ENCODE measurements at regions not wholly inside any gene's neighbourhood (a gene's known extent, or its start where the extent isn't known, plus 50 kb on each side); places are given as distances from the start of the nearest gene placed in this dataset.

DNA sequence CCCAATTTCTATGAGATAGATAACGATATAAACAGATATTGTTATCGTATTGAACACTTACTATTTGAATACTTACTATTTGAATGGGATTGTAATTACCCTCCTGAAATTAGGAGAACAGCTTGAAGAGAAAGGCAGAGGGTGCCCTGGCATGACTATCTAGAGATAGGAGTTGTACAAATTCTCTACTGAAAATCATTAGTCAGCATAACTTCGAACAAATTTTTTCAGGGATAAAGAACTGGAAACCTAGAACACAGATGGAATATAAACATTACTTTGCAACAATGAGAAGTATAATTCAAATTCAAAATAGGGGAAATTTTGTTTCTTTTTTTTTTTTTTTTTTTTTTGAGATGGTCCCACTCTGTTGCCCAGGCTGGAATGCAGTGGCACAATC is 1096.8 kb downstream of the C4orf33 start:
- no peak for DNase-seq (ENCODE audit: low spot score)
- TF ChIP-seq, protein P1, sequence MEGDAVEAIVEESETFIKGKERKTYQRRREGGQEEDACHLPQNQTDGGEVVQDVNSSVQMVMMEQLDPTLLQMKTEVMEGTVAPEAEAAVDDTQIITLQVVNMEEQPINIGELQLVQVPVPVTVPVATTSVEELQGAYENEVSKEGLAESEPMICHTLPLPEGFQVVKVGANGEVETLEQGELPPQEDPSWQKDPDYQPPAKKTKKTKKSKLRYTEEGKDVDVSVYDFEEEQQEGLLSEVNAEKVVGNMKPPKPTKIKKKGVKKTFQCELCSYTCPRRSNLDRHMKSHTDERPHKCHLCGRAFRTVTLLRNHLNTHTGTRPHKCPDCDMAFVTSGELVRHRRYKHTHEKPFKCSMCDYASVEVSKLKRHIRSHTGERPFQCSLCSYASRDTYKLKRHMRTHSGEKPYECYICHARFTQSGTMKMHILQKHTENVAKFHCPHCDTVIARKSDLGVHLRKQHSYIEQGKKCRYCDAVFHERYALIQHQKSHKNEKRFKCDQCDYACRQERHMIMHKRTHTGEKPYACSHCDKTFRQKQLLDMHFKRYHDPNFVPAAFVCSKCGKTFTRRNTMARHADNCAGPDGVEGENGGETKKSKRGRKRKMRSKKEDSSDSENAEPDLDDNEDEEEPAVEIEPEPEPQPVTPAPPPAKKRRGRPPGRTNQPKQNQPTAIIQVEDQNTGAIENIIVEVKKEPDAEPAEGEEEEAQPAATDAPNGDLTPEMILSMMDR (IDR thresholded peaks at IDR 0.05), result no peak
- ATAC-seq (ENCODE audit: low FRiP score), result no peak

DNA sequence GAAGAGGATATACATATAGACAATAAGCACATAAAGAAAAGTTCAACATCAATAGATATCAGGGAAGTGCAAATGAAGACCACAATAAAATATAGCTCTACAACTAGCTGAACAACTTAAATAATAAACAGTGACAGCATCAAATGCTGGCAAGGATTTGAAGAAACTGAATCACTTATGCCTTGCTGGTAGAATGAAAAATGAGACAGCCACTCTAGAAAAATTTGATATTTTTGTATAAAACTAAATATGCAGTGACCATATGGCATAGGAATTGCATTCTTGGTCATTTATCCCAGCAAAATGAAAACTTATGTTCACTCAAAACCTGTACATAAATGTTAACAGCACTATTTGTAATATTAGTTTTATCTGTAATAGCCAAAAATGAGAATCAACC is 1102.0 kb downstream of the C4orf33 start:
- DNase-seq (ENCODE audit: low spot score) (no peak), ATAC-seq (ENCODE audit: low FRiP score) (no peak)
- TF ChIP-seq, protein P1 (IDR thresholded peaks at IDR 0.05), result no peak

DNA sequence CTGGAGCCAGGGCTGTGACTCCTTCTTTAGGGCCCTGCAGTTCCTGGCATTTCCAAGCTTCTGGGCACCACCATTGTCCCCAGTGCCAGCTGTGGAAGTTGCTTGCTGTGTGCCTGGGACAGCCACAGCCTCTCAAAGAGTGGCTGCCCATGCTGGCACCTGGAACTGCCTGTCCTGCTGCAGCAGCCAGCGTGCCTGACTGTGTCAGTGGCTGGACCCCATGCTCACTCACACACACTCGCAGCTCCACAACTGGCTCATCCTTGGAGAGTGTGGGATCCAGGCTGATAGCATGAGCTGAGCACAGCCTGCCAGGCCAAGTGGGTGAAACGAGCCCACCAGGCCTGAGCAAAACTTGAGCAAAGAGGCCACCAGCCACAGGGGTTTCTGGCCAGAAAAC is 1107.6 kb downstream of the C4orf33 start:
- ATAC-seq (ENCODE audit: low FRiP score) (no peak), DNase-seq (ENCODE audit: low spot score) (no peak)
- TF ChIP-seq, protein P1 (IDR thresholded peaks at IDR 0.05), result no peak

DNA sequence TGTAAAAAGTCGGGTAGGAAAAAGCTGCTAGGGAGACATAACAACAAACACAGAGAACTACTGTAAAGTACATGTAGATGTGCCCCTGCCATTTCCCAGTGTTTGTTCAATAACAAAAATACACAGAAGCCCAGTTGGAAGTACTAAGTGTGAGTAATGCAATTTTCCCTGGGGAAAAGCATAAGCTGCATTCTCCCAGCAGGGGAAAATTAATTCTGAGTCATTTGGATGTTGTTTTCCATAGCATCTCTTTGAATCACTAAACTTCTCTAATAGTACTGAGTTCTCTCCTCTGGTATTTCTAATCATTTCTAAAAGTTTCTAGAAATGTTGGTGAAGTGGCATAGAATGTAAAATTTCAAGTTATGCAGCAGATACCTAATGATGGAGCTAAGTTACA is 1114.9 kb downstream of the C4orf33 start:
- DNase-seq (ENCODE audit: low spot score) (no peak), ATAC-seq (ENCODE audit: low FRiP score) (no peak)
- TF ChIP-seq, protein P1 (IDR thresholded peaks at IDR 0.05), result no peak

DNA sequence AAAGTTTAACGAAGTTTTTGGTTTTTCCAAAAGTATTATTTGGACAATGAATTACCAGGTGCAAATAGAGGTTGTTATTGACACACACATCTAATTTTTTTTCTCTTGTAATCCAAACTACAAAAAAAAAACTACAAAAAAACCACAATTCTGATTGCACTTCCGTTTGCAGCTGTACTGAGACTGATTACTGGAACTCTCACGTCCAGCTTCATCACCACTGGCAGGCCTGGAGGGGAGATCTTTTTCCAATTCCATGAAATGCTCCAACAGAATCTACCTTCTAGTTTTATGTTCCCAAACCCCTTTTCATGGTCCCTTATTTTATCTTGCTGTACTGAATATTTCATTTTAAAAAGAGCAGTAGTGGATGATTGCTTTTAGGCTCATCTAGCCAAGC is 1118.3 kb downstream of the C4orf33 start:
- ATAC-seq (ENCODE audit: low FRiP score) (no peak), DNase-seq (ENCODE audit: low spot score) (no peak)
- TF ChIP-seq, protein P1 (IDR thresholded peaks at IDR 0.05), result no peak

DNA sequence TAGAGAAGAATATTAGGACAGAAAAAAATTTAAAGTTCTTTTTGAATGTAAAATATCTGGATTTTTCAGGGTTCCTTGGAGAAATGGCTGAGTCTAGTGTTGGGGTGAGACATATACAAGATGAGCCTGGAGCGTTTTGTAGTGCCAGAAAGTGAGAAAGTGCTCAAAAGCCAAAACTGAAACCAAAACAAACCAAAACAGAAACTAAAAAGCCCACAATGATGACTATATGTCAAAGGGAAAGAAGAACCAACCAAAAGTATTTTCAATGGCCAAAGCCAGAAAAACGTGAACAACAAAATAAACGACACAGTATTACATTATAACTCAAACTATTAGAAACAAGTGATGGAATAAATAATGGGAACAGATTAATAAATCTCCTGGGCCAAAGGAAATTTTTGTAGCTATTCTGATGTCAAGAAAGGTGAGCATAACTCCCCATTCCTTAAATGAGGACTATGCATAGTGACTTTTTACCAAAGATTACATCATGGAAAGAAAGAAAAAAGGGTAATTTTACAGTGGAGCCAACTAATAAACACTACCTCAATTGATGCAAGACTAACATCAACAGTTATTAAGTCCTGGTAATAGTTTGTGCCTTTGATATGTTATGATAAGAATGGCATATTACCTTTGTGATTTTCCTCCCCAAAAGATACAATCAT is 1137.6 kb downstream of the C4orf33 start:
- no peak for ATAC-seq (ENCODE audit: low FRiP score)
- DNase-seq (ENCODE audit: low spot score), result no peak
- TF ChIP-seq, protein P1 (IDR thresholded peaks at IDR 0.05), result no peak

DNA sequence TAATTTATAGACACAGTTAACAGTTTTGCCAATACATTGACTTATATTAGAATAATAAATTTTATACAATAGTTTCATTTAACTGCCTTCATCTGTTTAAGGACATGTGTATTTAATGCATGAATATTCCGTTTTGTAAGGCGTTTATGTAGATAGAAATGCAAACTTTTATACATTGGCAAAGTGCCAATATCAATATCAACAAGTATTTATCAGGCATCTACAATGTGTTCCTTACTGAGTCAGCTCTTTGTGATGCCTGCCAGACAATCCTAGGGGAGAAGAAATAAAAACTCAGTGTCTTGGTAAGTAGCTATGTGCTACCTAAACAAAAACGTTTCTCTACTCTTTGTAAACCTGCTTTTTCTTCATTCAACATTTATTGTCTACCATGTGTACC is 1142.2 kb downstream of the C4orf33 start:
- TF ChIP-seq, protein P1 (IDR thresholded peaks at IDR 0.05), result no peak
- no peak for ATAC-seq (ENCODE audit: low FRiP score)
- DNase-seq (ENCODE audit: low spot score), result no peak

Data from omental fat pad (tissue), 3 donors.